Iris pigment epithelial cell (primary cell): ENCODE measurements at regions not wholly inside any gene's neighbourhood (a gene's known extent, or its start where the extent isn't known, plus 50 kb on each side); places are given as distances from the start of the nearest gene placed in this dataset.

Experiments used
- DNase-seq: peaks from one replicate; pipeline ENCODE4 v3.0.0-alpha.2; 2011; ENCODE audit warnings: low read depth

DNA sequence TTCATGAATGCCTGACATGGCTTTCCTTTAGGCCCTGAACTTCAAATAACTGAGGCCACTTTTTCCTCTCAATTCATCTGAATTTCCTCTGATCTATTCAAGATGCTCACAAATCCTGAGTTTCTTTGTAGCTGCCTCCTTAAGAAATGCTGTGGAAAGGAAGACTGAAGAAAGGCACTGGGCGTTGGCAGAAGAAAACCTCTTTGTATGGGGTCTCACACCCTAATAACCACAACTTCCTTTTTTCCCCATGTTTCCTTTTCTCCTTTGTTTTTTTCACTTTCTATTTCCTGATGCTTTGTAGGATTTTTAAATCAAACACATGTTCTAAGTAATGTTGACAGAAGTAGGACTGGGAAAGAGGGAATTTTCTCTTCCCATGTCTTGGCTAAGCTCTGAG, 447.4 kb downstream of the CMPK2 start:
- no peak for DNase-seq

DNA sequence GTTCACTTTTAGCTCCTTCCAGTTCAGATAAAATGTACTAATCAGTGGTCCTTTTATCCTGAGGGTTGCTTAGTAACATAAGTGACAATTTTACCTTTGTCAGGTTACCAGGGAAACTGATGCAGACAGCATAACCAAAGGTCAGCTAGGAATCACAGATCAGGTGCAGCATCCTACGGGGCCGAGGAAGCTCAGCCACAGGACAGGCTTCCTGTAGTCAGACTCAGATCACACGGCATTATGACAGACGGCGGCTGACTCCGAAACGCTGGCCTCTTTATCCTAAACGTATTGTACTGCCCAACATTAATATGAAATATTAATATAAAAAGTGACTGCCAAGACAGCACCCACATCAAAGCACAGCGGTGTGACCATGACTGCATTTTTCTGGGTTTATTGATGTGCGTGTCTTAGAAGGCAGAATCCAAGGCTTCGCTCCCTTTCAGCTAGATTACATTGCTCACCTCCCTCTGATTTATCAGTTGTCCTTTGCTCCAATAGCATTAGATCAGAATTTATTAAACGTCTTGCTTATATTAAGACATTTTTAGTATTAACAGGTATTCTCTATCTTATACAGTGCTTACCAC, 444.5 kb downstream of the CMPK2 start:
- no peak for DNase-seq

DNA sequence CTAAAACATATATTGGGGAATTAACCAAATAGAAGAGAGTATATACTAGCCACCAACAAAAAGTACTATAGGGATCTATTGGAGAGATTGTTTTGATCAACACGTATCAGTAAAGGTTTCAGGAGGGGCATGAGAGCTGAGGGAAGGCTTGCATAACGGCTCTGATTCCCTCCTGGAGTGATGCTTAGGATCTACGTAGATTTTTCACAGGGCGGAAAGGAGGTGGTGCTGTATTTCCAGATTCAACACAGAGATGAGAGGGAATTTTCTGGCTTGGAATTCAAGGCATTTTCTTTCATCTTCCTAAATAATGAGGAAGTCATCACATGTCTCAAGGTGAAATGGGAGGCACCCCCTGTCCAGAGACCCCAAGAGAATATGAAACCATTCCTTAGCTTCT, 443.8 kb downstream of the CMPK2 start:
- no peak for DNase-seq

DNA sequence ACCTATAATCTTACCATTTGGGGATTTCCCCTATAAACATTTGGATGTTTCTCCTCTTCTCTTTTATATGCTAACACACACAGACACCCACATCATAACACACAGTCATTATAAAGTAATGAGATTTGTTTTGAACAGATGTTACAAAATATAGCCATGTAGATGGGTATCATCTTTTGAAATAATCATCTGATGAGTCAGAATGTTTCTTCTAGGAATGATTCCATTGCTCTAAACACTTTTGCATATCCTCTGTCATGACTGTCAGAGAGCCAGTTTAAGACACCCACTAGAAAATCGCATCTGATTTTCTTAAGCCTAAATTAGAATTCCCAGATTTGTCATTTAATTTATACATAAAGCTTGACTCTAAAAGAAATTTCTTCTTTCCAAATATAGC, 442.6 kb downstream of the CMPK2 start:
- peak; percentile 70 for DNase-seq

GRCh38 chr2:6423944-6424343, 441.8 kb downstream of the CMPK2 start:
- DNase-seq: peak; percentile 55

DNA sequence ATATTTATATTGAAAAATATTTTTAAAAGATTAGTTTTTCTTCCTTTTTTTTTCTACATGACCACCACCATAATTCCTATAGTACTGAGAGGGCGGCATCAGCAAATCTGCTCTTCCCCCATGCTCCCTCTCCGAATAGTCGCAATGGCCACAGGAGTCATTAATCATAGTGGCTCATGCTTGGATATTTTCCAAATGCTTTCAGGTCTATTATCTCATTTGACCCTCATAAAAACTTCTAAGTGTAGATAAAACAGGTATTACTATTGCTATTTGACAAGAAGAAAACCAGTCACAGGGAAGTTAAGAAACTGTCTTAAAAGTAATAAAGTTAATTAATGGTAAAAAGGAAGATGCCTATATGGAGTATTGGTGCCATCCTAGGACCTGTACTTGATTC, 440.7 kb downstream of the CMPK2 start:
- DNase-seq: no peak

DNA sequence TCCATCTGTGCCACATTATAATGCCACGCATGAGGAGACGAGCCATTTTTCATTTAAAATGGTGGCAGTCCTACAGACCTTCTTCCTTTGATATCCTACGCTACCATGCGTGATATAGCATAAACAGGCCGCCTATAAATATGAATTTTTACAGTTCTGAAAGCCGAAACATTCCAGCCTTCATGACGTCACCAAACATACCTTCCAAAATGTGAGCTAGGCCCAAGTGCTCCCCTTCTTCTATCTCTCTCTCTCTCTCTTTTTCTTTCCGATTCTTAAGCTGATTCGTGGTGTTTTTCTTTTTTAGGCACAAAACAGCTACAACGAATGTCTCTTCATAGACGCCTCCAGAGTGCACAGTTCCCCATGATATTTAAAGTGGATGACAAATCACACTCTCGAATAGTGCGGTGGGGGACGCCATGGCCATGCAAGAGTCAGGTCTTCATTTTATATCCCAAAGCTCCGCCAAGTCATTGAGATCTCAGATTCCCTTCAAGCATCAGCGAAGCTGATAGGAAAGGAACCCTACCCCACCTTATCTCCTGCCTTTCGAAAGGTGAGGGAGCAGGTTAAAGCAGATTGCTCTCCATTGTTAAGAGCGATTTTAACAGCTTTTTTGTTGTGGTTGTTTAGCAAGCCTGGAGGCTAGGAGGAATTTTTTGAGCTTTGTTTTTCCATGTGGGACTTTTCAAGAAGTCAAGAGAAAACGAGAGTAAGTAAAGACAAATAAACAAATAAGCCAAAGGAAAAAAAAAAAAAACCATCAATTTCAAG, 436.3 kb downstream of the CMPK2 start:
- DNase-seq: no peak

DNA sequence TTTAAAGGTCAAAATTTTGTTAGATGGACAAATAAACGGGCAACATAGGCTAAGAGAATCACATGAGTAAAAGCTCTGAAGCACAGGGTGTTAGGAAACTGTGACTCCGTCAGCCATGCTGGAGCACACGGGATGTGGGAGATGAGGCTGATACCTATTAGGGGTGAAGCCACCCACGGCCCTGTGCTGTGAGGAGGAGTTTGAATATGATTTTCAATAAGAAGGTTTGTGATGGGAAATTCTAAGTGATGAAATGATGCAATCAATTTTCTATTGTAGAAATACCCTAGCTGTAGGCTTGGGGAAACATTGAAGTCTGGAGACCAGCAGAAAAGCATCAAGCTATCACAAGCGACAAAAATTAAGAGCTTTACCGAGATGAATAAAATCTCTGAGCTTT, 431.3 kb downstream of the CMPK2 start:
- DNase-seq: no peak

- DNase-seq: peak; percentile 34
These were observed 423.9 kb downstream of the CMPK2 start for GRCh38 chr2:6441800-6442199.

DNA sequence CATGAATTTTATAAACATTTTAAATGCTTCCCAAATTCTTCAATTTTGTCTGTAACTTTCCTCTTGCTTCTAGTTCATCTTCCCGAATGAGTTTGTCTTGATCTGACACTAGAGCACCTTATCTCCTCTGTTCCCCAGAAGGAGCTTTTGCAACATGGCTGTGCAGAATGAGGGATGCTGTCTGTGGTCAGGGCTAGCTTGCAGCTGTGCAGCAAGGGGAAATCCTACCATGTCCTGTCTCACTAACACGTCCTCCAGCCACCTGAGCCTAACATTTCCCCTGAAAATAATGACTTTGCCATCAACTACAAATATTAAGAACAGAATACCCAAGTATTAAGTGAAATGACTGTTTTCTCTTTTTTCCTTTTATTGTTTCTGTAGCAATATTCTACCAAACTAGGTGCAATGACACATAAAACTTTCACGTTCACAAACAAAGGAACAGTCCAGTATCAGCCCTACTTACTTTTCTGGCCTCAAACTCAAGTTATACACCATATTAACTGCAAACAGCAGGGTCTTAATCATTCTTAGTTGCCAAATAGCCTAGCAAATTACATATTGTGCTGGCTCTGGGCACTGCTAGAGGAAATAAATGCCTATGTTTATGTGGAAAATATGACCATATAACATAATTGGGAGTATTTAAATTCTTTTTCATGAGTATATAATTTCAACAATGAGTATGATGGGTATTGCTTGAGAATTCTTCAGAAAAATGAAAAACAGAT, 423.3 kb downstream of the CMPK2 start:
- peak; percentile 36 for DNase-seq

DNA sequence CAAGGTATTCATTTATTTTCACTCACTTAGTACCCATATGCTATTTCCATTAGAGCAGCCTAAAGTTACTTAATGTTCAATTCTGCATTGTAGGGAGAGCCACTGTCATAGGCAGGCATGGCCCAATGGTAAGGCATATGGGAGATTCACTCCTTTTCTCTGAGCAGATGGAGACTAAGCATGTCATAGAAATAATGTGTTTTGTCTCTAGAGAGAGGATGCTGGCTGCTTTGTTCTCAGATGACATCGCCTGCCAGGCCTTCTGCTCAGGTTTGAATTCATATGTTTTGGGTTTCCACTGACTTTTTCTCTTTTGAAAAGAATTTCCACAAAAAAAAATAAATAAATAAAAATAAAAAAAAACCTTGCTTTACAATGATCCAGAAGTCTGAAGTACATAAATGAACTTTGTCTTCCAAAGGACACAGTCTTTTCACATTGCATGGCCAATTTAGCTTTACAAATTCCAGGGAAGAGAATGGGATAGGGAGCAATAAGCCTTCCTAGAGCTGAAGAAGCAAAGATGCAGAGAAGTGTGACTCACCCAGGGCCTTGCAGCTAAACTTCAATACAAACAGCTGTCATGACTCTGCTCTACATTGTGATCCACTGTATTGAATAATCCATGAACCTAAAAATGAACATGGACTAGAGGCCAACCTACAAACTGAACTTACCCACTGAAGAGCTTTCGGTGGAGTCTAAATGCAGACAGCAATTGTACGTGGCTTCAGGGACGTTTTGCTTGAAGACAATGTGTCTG, 422.5 kb downstream of the CMPK2 start:
- peak; percentile 36 for DNase-seq

- DNase-seq: no peak
These were observed 421.2 kb downstream of the CMPK2 start for GRCh38 chr2:6444514-6444913.

DNA sequence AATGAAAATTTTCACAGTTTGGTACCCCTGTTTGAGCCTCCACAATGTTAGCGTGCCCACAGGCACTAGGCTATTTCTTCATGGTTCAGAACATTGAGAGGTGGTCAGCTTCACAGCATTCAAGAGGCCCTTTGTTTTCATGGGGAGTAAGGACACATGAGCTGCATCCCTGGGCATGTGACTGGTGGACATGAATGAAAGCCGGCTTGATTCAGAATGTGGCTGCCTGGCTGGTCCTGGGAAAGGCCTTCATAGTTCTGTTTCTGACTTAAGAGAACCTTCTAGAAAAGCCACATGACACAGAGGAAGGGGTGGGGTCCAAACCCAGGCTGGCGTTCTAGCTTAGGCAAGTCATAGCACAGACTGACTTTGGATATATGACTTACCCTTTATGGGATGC, 420.6 kb downstream of the CMPK2 start:
- no peak for DNase-seq

GRCh38 chr2:6446938-6447608, 418.6 kb downstream of the CMPK2 start:
- DNase-seq: no peak

DNA sequence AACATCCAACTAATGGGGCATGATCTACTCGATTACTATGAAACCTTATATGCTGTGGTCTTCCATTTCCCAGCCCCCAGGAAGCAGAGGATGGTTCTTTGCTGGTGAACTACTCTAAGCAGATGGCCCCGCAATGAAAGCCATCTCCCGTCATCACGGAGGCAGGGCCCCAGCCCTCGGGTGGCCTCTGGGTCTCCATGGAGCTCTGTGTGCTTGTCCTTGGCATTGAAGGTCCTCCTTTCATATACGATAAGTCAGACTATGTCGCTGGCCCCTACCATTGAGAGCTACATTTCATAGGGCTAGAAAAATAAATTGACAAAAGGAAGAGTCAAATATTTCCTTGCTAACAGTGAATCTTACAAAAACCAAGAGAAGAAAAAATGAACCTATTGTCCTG, 416.8 kb downstream of the CMPK2 start:
- no peak for DNase-seq

- no peak for DNase-seq
These were observed 416.4 kb downstream of the CMPK2 start for GRCh38 chr2:6449343-6449742.

DNA sequence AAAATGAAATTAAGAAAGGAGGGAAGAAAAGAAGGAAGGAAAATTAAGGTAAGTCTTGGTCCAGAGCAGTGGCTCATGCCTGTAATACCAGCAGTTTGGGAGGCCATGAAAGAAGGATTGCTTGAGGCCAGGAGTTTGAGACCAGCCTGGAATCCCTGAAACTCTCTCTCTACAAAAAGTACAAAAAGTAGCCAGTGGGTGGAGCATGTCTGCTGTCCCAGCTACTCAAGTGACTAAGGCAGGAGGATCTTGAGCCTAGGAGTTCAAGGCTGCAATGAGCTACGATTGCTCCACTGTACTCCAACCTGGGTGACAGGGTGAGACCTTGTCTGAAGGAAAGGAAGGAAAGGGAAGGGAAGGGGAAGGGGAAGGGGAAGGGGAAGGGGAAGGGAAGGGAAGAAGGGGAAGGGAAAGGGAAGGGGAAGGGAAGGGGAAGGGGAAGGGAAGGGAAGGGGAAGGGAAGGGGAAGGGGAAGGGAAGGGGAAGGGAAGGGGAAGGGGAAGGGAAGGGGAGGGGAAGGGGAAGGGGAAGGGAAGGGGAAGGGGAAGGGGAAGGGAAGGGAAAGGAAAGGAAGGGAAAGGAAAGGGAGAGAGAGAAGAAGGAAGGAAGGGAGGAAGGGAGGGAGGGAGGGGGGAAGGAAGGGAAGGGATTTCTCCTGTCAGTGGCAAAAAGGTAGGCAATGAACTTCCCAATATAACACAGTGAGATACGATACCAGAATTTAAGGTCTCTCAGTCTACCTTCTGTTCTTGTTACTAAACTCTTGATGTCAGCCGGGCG, 412.8 kb downstream of the CMPK2 start:
- DNase-seq: peak; percentile 31

DNA sequence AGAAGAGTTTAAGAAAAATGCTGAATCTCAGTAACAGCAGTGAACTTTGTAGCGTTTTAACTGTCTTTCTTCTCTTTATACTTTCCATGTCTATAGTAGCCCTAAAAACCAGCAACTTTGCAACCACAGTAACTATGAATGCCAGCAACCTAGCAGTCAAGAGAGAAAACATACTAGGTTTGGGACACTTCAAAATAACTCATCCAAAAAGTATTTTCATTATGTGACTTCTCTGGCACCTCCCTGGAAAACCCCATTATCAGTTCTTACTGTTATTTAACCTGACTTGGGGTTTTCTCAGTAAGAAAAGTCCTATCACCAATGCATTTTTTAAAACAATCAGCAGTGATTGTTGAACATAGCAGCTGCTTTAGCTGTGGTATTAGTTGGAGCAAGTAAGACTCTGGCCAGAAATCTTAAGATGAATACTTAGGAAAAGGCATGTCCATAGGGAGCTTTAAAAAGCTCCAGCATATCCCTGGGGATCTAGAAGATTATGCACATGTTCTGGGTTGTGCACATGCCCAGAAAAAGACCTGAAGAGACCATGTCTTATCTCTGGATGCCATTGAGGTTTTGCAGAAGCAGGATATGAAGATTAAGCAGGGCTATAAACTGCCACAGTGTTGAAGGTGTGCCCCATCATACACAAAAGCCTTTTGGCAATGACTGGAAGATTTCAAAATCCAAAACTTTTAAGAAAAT, 411.3 kb downstream of the CMPK2 start:
- DNase-seq: no peak

DNA sequence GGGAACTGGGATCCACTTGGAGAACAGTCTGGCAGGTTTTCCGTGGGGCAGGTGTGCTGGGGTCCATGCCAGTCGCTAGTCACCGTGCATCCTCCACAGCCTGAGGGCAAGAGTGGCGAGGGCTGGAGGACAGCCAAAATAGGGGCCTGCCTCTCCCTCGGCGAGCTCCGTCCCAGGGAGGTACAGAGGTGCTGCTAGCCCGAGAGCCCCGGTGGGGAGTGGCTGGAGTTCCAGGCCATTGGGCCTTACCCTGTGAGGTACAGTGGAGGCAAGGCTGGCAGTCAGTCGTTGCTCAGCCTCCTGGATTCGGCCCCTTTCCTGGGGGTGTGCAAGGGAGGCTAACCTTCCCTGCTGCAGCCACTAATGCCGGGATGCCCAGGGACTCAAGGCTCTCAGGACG, 406.6 kb downstream of the CMPK2 start:
- no peak for DNase-seq

DNA sequence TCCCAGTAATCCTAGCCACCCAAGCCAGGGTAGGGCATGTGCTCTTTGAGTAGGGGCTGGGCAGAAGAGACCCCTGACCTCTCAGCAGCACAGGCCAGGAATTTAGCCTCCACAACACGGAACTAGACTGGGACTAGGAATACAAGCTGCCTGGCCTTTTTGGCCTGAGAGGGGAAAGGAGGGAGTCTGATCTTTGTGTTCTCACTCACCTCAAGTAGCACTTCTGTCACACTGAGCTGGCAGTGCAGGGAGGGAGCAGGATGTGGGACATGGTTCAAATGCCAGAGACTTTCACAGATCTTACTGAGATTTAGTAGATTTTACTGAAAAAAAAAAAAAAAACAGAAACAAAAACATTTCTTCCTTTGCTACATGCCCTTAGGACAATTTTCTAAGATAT, 395.2 kb downstream of the CMPK2 start:
- no peak for DNase-seq

- no peak for DNase-seq
These were observed 394.3 kb downstream of the CMPK2 start for GRCh38 chr2:6471419-6471818.
